Cardiac muscle cell (in vitro differentiated cells and primary cell): ENCODE measurements at regions not wholly inside any gene's neighbourhood (a gene's known extent, or its start where the extent isn't known, plus 50 kb on each side); places are given as distances from the start of the nearest gene placed in this dataset.
A peak's percentile ranks its signal among the peaks of the same experiment; 100 is the strongest.

Source experiments
- DNase-seq, 2 donors: peaks; one replicate each; pipeline versions ENCODE4 v3.0.0 to v3.0.0-alpha.2; 2010 to 2017; ENCODE audit warnings: low read depth in 1 of 2, low spot score in 1 of 2
- H3K27ac ChIP-seq: fragments of 200-600 bp; sonication (generic); 2 replicates; pipeline ENCODE4 v1.5.1; 2016
- H3K27me3 ChIP-seq: fragments of 200-600 bp; sonication (generic); 2 replicates; pipeline ENCODE4 v1.6.0; 2016; ENCODE audit warnings: control low read depth
- H3K36me3 ChIP-seq: fragments of 200-600 bp; sonication (generic); 2 replicates; pipeline ENCODE4 v1.5.1; 2016; ENCODE audit warnings: control low read depth
- H3K4me1 ChIP-seq: fragments of 200-600 bp; sonication (generic); 2 replicates; pipeline ENCODE4 v1.8.1; 2017; ENCODE audit warnings: low read depth, mild to moderate bottlenecking, mixed run types
- H3K4me3 ChIP-seq: fragments of 200-600 bp; sonication (generic); 2 replicates; pipeline ENCODE4 v1.5.1; 2016; ENCODE audit warnings: mild to moderate bottlenecking
- H3K9me3 ChIP-seq: fragments of 200-600 bp; sonication (generic); 2 replicates; pipeline ENCODE4 v1.5.1; 2017; ENCODE audit warnings: low read depth, mild to moderate bottlenecking, control low read depth
- TF ChIP-seq, protein P1 (sequence below): IDR thresholded peaks from 2 replicates; pipeline ENCODE4 v1.5.1; 2012; ENCODE audit warnings: low read depth, mild to moderate bottlenecking, low read length

DNA sequence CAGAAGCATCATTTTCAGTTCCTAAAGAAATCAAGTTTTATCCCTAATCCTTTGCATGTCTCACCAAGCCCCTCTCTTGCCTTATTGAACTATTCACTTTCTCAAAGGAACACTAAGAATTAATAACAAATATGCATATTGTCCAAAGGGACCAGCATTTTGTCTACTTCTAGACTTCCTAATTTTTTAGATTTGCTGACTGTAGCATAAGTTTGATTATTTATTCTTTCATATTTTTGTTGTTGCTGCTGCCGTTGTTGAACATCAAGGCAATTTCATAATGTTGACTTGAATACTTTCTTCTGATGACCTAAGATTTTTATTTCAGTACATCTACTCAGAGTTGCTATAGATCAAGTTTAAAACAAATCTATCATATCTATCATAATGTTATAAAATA, 111.2 kb upstream of the HAPLN1 start:
- H3K27me3 ChIP-seq, result no peaks in the 10 kb centered on the region
- no peaks in the 10 kb centered on the region for H3K9me3 ChIP-seq
- no peaks in the 10 kb centered on the region for H3K36me3 ChIP-seq
- H3K4me1 ChIP-seq, result no peaks in the 10 kb centered on the region
- no peak for DNase-seq
- H3K4me3 ChIP-seq, result no peak overlapping the region
- no peak overlapping the region for H3K27ac ChIP-seq
- TF ChIP-seq, protein P1, sequence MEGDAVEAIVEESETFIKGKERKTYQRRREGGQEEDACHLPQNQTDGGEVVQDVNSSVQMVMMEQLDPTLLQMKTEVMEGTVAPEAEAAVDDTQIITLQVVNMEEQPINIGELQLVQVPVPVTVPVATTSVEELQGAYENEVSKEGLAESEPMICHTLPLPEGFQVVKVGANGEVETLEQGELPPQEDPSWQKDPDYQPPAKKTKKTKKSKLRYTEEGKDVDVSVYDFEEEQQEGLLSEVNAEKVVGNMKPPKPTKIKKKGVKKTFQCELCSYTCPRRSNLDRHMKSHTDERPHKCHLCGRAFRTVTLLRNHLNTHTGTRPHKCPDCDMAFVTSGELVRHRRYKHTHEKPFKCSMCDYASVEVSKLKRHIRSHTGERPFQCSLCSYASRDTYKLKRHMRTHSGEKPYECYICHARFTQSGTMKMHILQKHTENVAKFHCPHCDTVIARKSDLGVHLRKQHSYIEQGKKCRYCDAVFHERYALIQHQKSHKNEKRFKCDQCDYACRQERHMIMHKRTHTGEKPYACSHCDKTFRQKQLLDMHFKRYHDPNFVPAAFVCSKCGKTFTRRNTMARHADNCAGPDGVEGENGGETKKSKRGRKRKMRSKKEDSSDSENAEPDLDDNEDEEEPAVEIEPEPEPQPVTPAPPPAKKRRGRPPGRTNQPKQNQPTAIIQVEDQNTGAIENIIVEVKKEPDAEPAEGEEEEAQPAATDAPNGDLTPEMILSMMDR, result no peak

DNA sequence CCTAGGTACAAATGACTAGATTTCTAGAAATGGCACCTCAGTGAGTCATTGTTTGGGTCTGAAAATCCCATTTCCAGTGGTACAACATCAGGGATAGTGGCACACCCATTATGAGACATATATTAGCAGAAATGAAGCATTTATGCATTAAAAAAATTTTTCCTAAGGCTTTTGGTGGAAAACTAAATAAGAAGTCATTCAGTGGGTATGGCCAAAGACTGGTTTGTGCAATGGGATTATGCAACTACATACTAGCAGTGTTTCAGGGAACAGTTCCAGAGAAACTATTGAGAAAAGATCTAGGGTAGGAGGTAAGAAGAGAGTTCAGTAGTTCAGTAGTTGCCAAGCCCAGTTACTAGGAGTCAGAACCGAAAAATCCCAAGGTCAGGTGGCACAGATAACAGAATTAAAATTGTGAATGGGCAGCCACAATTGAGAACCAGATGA, 106.5 kb upstream of the HAPLN1 start:
- Histone ChIP-seq H3K4me3 (no peak overlapping the region), H3K4me1 (no peaks in the 10 kb centered on the region), H3K27me3 (no peaks in the 10 kb centered on the region), H3K27ac (no peak overlapping the region), H3K9me3 (no peaks in the 10 kb centered on the region), H3K36me3 (no peaks in the 10 kb centered on the region)
- DNase-seq, result peak in 1 of 2 donors; percentile 97
- TF ChIP-seq, protein P1, result no peak

DNA sequence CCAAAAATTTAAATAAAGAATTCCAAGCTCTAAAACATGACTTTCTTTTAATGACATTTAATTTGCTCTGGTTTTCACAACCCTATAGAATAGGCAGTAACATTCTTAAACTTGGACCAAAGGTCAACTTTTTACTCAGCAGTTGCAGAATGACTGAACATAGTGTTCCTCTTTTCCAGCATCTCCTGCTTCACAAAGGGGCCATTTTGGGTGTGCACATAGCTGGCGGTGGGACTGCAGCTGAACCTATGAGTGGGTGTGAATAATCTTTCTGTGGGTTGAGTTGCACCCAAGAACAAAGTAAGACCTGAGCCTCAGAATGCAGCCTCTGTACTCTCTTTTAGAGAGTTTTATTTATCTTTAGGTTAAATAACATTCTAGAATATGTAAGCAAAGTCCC, 96.9 kb upstream of the HAPLN1 start:
- TF ChIP-seq, protein P1, result no peak

DNA sequence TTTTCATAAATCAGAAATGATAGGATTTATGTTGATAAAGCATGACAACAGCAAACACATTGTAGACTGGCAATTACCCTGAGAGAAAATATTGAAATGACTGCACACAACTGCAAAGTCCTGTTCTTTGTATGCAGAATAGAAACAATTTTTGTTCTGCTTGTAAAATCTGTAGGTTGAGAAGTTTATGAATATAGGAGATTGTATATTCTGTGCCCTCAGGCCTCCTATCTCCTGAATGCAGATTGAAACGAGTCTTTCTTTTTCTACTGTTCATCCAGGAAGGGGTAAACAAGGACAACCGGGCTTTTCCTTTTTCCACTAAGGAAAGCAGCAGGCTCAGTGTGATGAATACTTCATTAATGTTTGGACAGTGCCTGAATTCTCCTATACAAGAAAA, 95.0 kb upstream of the HAPLN1 start:
- H3K9me3 ChIP-seq, result no peaks in the 10 kb centered on the region
- no peaks in the 10 kb centered on the region for H3K36me3 ChIP-seq
- no peak overlapping the region for H3K4me3 ChIP-seq
- DNase-seq, result no peak
- H3K4me1 ChIP-seq, result no peaks in the 10 kb centered on the region
- no peaks in the 10 kb centered on the region for H3K27me3 ChIP-seq
- no peak overlapping the region for H3K27ac ChIP-seq
- TF ChIP-seq, protein P1, result no peak

More for the DNA sequence above, 96.9 kb upstream of the HAPLN1 start:
- no peaks in the 10 kb centered on the region for H3K36me3 ChIP-seq
- no peaks in the 10 kb centered on the region for H3K27me3 ChIP-seq
- no peak for DNase-seq
- H3K4me3 ChIP-seq, result no peak overlapping the region
- no peak overlapping the region for H3K27ac ChIP-seq
- H3K4me1 ChIP-seq, result no peaks in the 10 kb centered on the region
- H3K9me3 ChIP-seq, result no peaks in the 10 kb centered on the region

DNA sequence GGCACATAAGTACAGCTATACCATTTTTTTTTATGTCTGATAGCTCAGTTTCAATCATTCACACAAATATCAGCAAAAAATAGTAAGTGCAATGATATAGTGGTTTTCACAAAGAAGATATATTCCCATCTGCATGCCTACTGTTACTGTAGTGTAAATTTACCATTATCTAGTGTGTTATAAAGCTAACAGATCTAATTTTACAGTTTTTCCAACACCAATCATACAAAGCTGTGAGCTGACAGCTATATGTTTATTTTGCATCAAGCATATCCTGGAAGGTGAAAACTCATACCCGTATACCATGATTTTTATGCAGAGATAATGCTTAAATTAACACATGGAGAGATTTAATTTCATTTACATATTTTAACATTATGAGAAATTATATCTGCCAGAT, 89.9 kb upstream of the HAPLN1 start:
- H3K27ac ChIP-seq, result no peak overlapping the region
- TF ChIP-seq, protein P1, result no peak

DNA sequence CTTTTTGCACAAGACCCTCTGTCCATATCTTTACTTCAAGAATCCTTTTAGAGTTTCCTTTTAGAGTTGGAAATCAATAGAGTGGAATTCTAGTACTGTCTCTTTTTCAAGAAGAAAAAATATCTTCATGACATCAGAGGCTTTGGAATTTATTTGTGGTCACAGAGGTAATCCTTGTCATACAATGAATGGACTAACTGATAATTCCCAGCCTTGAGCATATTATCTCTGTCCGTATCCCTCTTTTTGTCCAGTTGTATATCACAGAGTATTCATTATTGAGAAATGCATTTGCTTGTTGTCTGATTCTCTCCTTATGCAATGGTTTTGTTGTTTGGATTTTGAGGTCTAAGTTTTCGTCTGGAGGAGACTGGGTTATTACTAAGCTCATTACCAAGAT, 82.0 kb upstream of the HAPLN1 start:
- H3K9me3 ChIP-seq, result no peaks in the 10 kb centered on the region
- TF ChIP-seq, protein P1, result no peak
- H3K36me3 ChIP-seq, result no peaks in the 10 kb centered on the region
- no peak overlapping the region for H3K27ac ChIP-seq
- H3K27me3 ChIP-seq, result no peaks in the 10 kb centered on the region
- no peak overlapping the region for H3K4me3 ChIP-seq
- H3K4me1 ChIP-seq, result peaks cover 10% of the 10 kb centered on the region
- peak in 1 of 2 donors; percentile 17 for DNase-seq

More for the DNA sequence above, 89.9 kb upstream of the HAPLN1 start:
- no peaks in the 10 kb centered on the region for H3K36me3 ChIP-seq
- no peaks in the 10 kb centered on the region for H3K9me3 ChIP-seq
- no peak overlapping the region for H3K4me3 ChIP-seq
- no peaks in the 10 kb centered on the region for H3K27me3 ChIP-seq
- no peaks in the 10 kb centered on the region for H3K4me1 ChIP-seq
- DNase-seq, result no peak
